ENCODE measurements at regions not wholly inside any gene's neighbourhood (a gene's known extent, or its start where the extent isn't known, plus 50 kb on each side); places are given as distances from the start of the nearest gene placed in this dataset.

GRCh38 chr15:70555713-70556112 is 207.6 kb downstream of the UACA start:
- DNase-seq, result no peak

- no peak for DNase-seq
These were observed 215.4 kb downstream of the UACA start for GRCh38 chr15:70547846-70548487.

DNA sequence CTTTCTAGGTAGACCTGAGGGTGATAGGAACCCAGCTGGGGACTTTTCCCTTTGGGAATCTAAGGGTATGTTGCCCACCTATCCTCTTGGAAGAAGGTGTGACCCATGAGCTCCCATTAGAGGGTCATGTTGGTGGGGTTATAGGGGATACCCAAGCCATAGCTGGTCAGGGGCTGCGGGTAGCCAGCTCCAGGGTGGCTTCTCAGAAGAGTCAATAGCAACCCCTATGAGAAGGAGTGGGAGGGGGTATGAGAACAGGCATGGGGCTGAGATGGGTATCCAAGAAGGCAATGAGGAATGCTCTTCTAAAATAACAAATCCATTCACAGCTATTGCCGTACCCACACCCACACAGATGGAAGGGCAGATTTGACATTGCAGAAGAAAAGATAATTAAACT is 217.8 kb downstream of the UACA start:
- no peak for DNase-seq

DNA sequence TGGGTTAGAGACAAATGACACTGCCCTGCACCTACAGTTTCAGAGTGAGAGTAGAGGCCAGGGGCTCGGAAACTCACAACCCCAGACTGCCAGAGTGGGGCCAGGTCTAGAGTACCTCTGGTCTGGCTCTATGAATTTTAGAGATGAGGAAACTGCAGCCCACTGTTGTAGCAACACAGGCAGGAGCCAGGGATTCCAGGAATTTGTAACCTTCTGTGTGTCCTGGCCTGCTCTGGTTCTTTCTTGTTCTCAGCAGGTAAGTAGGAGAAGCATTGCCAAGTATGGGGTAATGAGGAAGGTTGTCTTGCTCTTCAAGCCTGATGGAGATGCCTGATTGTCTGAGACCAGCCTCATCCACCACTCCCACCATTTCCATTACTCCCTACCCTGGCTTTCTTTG is 221.8 kb downstream of the UACA start:
- no peak for DNase-seq

- DNase-seq, result no peak
These were observed 223.3 kb downstream of the UACA start for GRCh38 chr15:70539912-70540530.

DNA sequence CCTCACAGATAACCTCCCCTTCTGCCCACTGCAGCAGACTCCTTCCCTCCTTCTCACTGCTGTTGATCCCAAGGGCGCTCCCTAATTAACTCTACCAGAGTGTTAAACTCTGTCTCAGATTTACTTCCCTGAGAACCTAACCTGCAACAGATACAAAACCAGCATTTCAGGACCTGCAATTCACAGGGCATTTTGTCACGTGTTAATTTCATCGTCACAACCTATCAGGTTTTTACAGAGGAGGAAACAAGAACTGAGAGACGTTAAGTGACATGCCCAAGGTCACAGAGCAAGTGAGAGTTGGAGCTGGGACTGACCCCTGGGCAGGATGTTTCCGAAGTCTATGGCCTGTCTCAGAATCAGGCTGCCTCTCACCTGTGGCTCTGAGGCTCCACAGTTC is 223.9 kb downstream of the UACA start:
- no peak for DNase-seq

DNA sequence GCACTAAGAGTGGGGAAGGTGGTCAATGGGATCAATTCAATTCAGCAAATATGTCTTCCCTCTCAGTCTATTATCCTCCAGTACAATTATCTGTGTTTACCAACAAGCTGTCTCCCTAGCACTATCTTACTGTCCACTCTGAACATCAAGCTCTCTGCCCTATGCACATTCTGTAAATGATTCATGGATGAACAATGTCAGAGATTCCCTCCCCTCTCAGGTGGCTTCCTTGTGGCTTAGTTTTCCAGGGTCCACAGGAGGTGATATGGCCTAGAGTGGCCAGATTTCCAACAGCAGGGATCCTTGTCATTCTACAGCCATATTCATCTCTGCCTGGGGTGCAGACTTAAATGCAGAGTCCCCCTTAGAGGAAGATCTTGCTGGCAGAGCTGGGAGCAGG is 225.1 kb downstream of the UACA start:
- no peak for DNase-seq

- DNase-seq, result no peak
These were observed 227.4 kb downstream of the UACA start for GRCh38 chr15:70535955-70536338.

DNA sequence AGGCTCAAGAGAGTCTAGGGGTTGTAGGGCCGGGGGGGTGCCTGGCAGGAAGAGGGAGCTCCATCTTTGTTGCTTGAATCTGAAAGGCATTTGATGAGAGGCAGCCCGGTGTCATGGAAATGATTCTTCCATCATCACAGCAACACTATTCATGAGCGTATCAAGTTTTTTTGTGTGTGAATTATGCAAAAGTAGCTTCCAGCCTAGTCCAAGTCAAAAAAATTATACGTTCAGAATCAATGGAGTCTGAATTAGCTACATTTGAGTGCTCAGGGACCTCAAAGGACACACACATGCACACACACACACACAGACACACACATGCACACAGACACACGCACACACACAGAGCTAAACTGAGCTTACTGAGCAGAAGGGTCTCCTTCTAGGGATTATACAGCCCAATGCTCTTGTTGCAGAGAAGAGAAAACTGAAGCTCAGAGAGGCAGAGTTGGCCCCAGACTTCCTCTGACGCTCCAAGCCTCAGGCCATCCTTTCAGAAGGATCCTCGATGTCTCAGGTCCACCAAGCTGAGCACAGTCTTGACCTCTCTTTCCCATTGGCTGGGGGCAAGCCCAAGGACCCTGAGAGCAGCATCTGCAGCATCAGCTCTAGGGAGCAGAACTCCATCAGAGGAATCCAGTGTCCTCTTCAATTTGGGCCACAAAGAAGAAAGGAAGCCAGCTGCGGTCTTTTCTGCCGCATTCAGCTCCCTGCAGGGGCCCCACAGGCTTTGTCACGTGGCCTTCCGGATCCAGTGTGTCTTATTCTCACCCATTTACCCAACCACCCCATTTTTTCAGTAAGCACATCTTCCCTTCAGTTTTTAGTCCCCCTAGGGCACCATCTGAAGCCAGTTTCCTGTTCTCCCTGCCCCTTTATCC is 228.0 kb downstream of the UACA start:
- DNase-seq, result no peak

GRCh38 chr15:70533931-70534742 is 229.2 kb downstream of the UACA start:
- peak; percentile 47 for DNase-seq

GRCh38 chr15:70532531-70533186 is 230.7 kb downstream of the UACA start:
- no peak for DNase-seq

DNA sequence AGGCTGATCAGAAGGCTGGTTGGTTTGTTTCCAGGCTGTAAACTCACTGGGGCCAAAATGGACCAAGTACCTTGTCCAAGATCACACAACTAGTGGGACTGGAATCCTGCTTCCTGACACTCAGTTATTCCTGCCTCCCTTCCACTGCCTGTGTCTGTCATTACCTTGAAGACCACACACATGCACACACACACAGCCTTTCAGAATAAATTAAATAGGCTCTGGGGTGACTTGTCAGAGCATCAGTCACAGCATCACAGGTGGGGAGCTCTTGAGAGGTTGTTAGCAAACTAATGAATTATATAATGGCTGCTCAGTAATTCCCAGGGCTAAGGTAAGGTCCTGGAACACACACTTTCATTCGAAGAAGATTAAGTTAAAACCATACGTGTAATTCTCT is 231.8 kb downstream of the UACA start:
- DNase-seq, result no peak

GRCh38 chr15:70530906-70531305 is 232.5 kb downstream of the UACA start:
- DNase-seq, result no peak

DNA sequence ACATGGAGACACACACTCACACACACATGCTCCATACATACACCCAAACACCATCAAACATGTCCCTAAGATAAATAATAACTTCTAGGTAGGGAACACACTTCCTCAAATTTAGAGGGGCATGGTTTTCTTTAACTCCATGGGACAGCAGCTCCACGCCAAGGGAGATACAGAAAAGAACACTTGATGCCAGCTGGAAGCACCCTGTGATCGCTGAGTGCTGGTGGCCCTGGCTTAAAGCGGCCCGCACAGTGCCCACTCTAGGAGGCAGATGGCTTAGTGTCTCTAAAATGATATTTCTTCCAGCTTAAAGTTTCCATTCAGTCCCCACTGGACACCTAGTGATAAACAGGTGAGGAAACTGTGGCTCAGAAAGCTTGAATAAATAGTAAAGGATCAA is 232.9 kb downstream of the UACA start:
- DNase-seq, result no peak

DNA sequence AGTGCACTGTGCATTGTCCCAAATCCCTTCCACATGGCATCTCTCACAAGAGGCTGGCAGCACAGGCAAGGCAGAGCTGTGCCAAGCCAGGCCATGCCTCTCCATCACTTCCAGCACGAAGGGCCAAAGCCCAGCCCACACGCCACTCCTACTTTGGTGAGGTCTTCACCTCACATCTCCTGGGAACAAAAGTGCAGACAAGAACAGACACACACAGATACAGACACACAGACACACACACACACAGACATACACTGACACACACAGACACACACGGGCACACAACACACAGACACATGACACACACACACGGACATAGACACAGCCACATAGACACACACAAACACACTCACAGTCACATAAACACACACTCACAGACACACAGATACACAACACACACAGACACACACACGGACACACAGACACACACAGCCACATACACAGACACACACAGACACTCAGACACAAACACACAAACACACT is 233.3 kb downstream of the UACA start:
- no peak for DNase-seq

- no peak for DNase-seq
These were observed 234.5 kb downstream of the UACA start for GRCh38 chr15:70528816-70529215.

- peak; percentile 31 for DNase-seq
These were observed 235.1 kb downstream of the UACA start for GRCh38 chr15:70528270-70528706.

GRCh38 chr15:70526974-70527325 is 236.4 kb downstream of the UACA start:
- no peak for DNase-seq

DNA sequence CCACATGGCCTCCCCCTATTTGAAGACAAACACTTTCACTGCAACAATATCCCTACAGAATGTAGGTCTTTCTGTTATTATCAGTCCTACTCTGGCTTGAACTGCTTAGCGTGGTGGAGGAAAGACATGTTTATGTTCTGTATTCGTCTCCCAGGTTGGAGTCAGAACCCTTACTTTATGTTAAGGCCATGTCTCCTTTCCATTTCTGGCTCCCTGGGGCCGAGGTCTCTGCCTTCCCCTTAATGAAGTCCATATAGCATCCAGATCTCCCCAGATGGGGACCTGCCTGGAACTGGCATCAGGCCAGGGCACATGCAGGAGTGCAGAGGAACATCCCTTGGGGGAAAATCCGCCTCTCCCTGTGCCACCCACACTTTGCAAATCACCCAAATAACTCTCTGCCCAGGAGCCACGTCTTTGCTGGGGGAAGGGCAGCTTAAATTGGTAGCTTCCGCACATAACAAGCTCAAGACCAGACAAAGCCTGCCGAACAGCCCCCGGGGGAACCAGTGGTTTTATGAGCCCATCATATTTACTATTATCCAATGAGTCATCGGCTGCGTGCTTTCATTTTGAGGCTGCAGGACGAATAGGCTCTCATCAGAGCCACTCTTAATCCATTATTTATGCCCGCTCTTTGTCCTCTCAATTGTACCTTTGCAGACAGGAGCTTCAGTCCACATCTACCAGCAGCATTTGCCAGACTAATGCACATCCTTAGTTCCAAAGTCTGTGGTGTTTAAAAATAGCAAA is 237.0 kb downstream of the UACA start:
- DNase-seq, result peak; percentile 89

GRCh38 chr15:70525551-70525950 is 237.8 kb downstream of the UACA start:
- DNase-seq, result no peak

DNA sequence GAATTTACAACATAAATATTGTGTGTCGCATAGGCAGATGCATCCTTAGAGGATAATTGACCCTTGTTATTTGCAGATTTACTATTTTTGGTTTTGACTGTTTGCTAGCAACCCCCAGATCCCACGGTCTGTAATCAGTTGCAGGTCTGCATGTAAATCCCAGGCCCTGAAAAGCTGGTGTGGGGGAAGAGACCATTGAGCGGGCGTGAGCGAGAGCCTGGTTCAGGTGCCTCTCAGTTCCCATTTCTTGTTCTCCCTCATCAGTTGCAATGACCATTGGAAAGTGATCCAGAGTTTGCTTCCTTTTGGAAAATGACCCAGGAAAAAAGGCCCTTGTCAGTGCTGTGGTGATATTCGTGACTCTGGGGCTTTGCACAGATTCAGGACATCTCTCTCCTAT is 238.9 kb downstream of the UACA start:
- no peak for DNase-seq
